Esophagus muscularis mucosa (tissue), 4 donors: ENCODE measurements at regions not wholly inside any gene's neighbourhood (a gene's known extent, or its start where the extent isn't known, plus 50 kb on each side); places are given as distances from the start of the nearest gene placed in this dataset.

ENCODE experiments used
- CTCF ChIP-seq, 3 experiments: fragments of 200-600 bp in 2 of 3; fragments of 450-650 bp in 1 of 3; sonication (generic) in 2 of 3; IDR thresholded peaks; one replicate each; pipeline ENCODE4 v1.5.1; 2017 to 2019; ENCODE audit warnings: antibody characterized with exemption in 3 of 3, mild to moderate bottlenecking in 2 of 3, moderate library complexity in 1 of 3
- EP300 ChIP-seq: sonication (generic); formaldehyde crosslinking; IDR thresholded peaks from one replicate; pipeline ENCODE4 v1.6.1; 2017; ENCODE audit warnings: antibody characterized with exemption
- POLR2A ChIP-seq: fragments of 450-650 bp; IDR thresholded peaks from one replicate; pipeline ENCODE4 v1.6.1; 2017; ENCODE audit warnings: antibody characterized with exemption, moderate library complexity, mild to moderate bottlenecking, low read depth

DNA sequence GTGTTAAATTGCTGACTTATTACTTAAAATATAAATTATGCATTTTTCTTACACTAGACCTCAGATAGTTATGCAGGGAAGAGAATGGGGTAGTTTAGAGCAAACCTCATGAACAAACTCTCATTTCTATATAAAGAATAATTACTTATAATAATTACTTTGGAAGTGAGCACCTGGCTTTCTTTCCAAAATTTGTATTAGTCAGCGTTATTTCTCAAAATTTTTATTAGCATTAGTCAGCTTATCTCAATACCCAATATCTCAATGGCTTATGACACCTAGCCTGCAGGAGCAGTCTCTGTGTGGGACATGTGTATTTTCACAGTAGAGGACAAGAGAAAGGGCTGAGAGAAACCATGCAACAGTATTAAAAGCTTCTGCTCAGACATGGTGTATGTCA lies 849.2 kb upstream of the HS3ST5 start:
- TF ChIP-seq EP300 (no peak), CTCF (IDR thresholded peaks at IDR 0.05) (no peak), POLR2A (no peak)
